ENCODE measurements at regions not wholly inside any gene's neighbourhood (a gene's known extent, or its start where the extent isn't known, plus 50 kb on each side); places are given as distances from the start of the nearest gene placed in this dataset.

- Histone ChIP-seq H3F3A (ENCODE audit: insufficient read depth) (no peaks in the 10 kb centered on the region), H4K20me1 (ENCODE audit: low read depth, low read length) (no peaks in the 10 kb centered on the region), H3K27me3 (ENCODE audit: low read length) (no peaks in the 10 kb centered on the region), H3K9me2 (replicated peaks; ENCODE audit: insufficient read depth, low read length) (no peaks in the 10 kb centered on the region), H3K9ac (ENCODE audit: low read length) (no peak overlapping the region), H3K4me2 (ENCODE audit: low read depth, low read length, poor library complexity, severe bottlenecking) (no peak overlapping the region), H3K27ac (ENCODE audit: low read depth, low read length) (no peak overlapping the region), H3K36me3 (ENCODE audit: low read length) (no peaks in the 10 kb centered on the region), H3K4me3 (ENCODE audit: insufficient read depth, low read length, poor library complexity, severe bottlenecking) (no peak overlapping the region), H3K79me2 (ENCODE audit: insufficient read depth, low read length) (no peaks in the 10 kb centered on the region), H2AFZ (ENCODE audit: low read depth, low read length, severe bottlenecking) (no peak overlapping the region), H3K9me3 (ENCODE audit: insufficient read depth, low read length) (no peaks in the 10 kb centered on the region)
- TF ChIP-seq EZH2phosphoT487 (conservative IDR thresholded peaks at IDR 0.05; ENCODE audit: low read length) = no peak
- TF ChIP-seq CTCF (IDR thresholded peaks at IDR 0.05; ENCODE audit: insufficient read depth, low read length, poor library complexity, severe bottlenecking) = no peak
Observed at GRCh38 chr9:86547571-86547970, 193.4 kb upstream of the TUT7 start.

DNA sequence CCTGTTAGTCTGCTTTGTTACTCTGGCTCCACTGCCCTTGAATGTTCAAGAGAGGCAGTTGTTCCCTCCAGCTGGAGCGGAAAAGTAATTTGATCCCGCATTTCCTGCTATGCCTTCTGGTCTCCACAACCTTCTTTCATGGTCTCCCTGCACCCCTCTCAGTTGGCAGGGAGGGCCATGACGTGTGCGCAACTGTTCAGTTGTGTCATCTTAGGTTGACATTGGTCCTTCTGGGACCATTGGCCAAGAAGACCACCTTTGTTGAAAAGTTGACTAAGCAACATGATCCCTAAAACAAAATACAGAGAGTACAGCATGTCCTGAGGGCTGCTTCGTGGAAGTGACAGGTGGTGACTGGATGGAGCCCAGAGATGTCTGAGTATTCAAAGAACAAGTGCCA lies 192.5 kb upstream of the TUT7 start:
- no peak overlapping the region for H3K4me2 ChIP-seq (ENCODE audit: low read depth, low read length, poor library complexity, severe bottlenecking)
- no peak overlapping the region for H3K4me3 ChIP-seq (ENCODE audit: insufficient read depth, low read length, poor library complexity, severe bottlenecking)
- no peaks in the 10 kb centered on the region for H3K9me3 ChIP-seq (ENCODE audit: insufficient read depth, low read length)
- TF ChIP-seq CTCF (IDR thresholded peaks at IDR 0.05; ENCODE audit: insufficient read depth, low read length, poor library complexity, severe bottlenecking) (no peak), EZH2phosphoT487 (conservative IDR thresholded peaks at IDR 0.05; ENCODE audit: low read length) (no peak)
- H3K79me2 ChIP-seq (ENCODE audit: insufficient read depth, low read length) = no peaks in the 10 kb centered on the region
- no peak overlapping the region for H3K9ac ChIP-seq (ENCODE audit: low read length)
- H3K9me2 ChIP-seq (replicated peaks; ENCODE audit: insufficient read depth, low read length) = no peaks in the 10 kb centered on the region
- H3F3A ChIP-seq (ENCODE audit: insufficient read depth) = no peaks in the 10 kb centered on the region
- no peaks in the 10 kb centered on the region for H3K36me3 ChIP-seq (ENCODE audit: low read length)
- H4K20me1 ChIP-seq (ENCODE audit: low read depth, low read length) = no peaks in the 10 kb centered on the region
- H3K27me3 ChIP-seq (ENCODE audit: low read length) = no peaks in the 10 kb centered on the region
- no peak overlapping the region for H3K27ac ChIP-seq (ENCODE audit: low read depth, low read length)
- no peak overlapping the region for H2AFZ ChIP-seq (ENCODE audit: low read depth, low read length, severe bottlenecking)

DNA sequence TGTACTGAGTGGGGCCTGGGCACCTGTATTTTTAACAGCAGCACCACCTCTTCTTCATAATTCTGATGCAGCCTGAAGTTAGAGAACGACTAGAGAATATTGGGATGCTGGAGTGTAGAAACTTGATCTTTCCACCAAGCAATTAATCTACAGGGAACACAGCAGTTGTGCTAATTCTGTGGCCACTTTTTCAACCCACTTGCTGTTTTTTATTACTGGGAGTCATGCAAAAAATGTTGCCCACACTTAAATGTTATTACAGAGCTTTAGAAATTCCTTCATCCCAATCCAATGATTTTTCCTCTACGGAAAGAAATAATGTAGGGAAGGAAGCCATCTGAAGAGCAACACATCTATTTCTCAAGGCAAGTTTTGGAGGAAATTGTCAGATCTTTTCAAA lies 190.9 kb upstream of the TUT7 start:
- Histone ChIP-seq H3K79me2 (ENCODE audit: insufficient read depth, low read length) (no peaks in the 10 kb centered on the region), H3K36me3 (ENCODE audit: low read length) (no peaks in the 10 kb centered on the region), H3K4me2 (ENCODE audit: low read depth, low read length, poor library complexity, severe bottlenecking) (no peak overlapping the region), H3K4me3 (ENCODE audit: insufficient read depth, low read length, poor library complexity, severe bottlenecking) (no peak overlapping the region), H3K27me3 (ENCODE audit: low read length) (no peaks in the 10 kb centered on the region), H3K9ac (ENCODE audit: low read length) (no peak overlapping the region), H3K27ac (ENCODE audit: low read depth, low read length) (no peak overlapping the region), H3F3A (ENCODE audit: insufficient read depth) (no peaks in the 10 kb centered on the region), H2AFZ (ENCODE audit: low read depth, low read length, severe bottlenecking) (no peak overlapping the region), H3K9me3 (ENCODE audit: insufficient read depth, low read length) (no peaks in the 10 kb centered on the region), H4K20me1 (ENCODE audit: low read depth, low read length) (no peaks in the 10 kb centered on the region), H3K9me2 (replicated peaks; ENCODE audit: insufficient read depth, low read length) (no peaks in the 10 kb centered on the region)
- TF ChIP-seq CTCF (IDR thresholded peaks at IDR 0.05; ENCODE audit: insufficient read depth, low read length, poor library complexity, severe bottlenecking) = no peak
- no peak for TF ChIP-seq EZH2phosphoT487 (conservative IDR thresholded peaks at IDR 0.05; ENCODE audit: low read length)
